ENCODE measurements at regions not wholly inside any gene's neighbourhood (a gene's known extent, or its start where the extent isn't known, plus 50 kb on each side); places are given as distances from the start of the nearest gene placed in this dataset.
"Not testable (repeated sequence)": the region's sequence is repeated elsewhere in the genome, so short reads cannot be mapped to it uniquely, and the experiment has no call there.

DNA sequence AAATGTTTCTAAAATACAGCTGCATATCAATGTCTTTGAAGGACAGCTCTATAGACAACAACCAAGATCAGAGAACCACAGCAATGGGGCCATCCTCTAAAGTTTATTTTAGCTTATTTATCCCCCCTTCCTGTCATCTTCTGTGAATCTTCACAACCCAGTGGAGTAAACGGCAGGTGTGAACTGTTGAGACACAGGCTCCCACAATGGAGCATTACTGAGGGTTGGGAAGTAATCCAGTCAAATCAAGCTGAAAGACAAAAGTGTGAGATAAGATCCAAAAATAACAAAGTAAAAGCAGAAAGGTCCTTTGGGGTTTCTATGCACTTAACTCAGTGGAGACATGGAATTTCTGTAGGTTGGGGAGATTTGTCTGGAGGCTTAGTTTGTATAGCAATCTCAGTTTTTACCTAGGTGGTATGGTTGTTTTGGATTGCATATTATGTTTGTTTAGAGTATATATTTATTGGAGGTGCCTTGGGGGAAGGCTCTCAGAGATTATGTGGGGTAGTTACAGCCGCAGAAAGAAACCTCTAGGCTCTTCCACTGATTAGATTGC is 286.9 kb upstream of the ADGRL2 start:
- no peak for DNase-seq

DNA sequence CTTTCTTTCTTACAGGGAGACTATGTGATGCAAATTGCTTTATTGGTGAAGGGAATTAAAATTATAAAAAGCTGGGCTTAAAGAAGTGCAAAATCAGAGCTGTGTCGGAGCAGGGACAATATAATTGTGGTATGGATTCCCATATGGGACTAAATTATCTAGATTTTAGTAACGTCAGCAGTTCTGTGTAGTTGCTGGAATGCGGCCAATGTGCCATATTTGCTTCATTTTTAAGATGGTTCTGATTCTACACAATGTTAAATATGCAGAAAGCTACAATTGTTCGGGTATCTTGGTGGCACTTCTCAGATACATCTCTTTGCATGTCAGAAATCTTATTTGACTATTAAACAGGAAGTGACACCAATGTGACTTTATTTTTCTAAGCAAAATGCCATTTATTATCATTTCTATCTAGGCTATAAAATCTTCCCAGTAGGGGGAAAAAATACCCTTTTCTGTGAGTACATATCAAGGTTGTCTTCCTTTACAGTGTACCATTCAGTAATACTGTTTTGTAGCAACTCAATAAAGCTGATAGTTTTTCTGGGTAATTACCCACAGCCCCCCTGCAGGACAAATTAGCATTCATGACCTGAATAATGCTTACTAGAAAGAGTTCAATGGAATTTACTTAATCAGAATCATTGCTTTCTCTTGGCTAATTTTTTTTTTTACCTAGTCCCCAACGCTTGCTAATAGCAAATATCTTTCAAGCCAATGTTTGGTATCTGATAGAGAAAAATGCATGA is 288.3 kb upstream of the ADGRL2 start:
- DNase-seq = no peak

DNA sequence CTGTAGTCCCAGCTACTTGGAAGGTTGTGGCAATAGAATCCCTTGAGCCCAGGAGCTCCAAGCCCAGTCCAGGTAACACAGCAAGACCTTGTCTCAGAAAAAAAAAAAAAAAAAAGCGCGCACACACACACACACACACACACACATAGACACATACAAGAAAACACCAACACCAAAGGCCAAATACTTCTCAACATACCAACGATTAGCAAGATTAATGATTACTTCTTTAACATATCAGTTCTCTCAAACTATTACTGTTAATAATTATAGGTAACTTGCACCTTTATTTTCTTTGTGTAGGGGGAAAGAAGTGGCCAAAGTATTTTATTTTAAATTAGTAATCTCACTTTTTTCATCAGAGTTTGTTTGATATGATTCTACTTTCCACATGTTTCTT is 289.5 kb upstream of the ADGRL2 start:
- no peak for DNase-seq

DNA sequence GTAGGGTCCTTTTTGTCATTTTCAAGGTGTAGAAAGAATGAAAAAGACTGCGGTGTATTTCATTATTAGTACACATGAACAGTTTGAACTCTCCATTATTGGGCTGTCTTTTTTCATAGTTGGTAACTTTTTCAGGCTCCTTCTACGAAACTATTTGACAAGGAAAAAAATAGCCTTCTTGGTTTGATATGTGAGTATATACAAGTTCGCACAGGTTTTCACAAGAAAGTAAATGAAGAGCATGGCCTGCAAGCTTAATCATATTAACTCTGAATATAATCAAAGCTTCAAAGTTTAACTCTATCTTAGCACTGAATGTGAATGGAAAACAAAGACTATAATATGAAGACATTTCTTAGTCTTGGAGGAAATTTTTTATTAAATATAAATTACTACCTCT is 290.0 kb upstream of the ADGRL2 start:
- no peak for DNase-seq

DNA sequence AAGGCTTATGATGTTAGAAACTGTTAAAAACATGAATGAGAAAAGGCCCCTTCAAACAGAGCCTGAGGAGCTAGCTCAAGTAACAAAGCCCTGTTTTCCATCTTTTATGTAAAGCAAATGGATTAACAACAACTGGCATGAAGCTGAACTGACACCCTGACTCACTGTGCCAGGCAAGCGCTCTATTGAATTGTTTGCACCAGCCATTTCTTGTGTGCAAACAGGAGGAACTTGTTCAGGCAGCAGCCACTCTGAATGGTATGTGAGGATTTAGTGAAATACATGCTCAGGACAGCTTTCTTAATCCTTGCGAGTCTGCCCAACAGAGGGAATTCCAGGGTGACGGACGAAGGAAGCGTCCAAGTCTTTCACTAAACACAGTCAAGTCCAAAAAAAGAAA is 291.1 kb upstream of the ADGRL2 start:
- DNase-seq = no peak

DNA sequence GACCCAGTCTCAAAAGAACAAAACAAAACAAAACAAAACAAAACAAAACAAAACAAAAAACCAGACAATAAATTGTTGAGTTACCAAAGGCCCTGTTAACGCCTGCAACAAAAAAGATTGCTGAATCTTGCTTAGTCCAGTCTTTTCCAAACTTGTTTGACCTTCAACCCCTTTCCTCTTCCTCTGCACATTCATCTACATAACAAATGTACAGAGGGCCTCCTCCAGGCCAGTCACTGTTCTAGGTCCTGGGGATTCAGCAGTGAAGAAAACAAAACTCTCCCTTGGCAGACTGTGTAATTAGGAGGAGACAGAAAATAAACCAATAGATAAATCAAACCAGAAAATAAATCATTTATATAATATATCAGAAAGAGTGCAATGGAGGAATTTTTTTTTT is 294.0 kb upstream of the ADGRL2 start:
- DNase-seq = no peak

DNA sequence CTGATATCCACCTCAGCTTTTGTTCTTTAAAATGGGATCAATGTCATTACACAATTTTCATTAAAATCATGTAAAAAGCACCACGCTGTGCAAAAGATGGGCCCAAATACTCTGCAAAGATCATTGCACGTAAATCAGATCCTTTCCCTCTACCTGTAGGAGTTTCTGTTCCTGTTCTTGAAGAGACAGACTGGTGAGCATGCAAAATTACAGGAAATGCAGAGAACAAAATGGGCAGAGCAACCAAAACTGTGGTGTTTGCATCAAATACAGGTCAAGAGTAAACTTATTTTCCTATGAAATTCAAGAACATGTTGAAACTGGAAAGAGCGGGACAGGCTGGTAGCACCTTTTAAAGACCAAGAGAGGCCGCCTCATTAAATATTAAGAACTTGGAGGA is 294.9 kb upstream of the ADGRL2 start:
- DNase-seq = no peak

DNA sequence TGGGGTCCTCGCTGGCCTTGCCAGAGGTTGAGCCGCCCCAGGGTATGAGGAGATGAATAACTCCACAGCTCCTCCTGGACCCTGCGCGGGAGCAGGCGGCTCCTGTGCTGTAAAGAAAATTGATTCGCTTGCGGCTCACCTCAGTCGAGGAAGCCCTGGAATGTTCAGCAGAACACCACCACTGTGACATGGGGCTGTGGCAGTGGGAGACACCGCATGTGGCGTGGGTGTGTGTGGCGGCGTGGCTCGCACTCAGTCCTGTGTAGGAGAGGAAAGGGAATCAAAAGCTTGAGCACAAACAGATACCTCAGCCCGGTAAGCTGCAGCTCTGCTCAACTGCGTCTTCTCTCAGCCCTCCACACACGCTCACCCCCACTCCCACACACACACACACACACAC is 295.9 kb upstream of the ADGRL2 start:
- DNase-seq = not testable (repeated sequence)

DNA sequence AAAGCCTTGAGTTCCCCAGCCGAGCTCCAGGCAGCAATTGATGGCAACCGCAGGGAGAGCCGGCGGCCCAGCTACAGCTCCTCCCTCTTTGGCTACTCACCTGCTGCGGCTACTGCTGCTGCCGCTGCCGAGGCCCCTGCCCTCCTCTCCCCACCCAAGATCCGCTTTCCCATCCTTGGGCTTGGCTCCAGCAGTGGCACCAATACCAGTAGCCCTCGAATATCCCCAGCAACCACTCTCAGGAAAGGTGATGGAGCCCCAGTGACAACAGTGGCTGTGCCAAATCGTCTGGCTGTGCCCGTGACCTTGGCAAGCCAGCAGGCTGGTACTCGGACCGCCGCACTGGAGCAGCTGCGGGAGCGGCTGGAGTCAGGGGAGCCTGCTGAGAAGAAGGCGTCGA is 298.0 kb upstream of the ADGRL2 start:
- not testable (repeated sequence) for DNase-seq

DNA sequence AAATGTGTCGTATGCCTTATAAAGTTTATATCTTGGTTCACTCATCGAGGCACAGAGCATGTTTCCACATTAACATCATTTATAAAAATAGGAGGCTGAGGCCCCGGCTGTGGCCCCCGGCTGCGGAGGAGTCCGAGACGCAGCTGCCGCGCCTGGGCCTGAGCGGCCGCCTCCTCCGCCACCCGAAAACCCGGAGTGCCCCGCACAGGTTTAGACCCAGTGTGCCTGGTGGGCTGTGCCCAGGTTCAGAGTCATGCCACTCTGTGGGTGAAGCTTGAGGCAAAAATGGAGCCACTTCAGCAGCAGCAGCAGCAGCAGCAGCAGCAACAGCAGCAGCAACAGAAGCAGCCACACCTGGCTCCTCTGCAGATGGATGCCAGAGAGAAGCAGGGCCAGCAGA is 299.2 kb upstream of the ADGRL2 start:
- DNase-seq = not testable (repeated sequence)

DNA sequence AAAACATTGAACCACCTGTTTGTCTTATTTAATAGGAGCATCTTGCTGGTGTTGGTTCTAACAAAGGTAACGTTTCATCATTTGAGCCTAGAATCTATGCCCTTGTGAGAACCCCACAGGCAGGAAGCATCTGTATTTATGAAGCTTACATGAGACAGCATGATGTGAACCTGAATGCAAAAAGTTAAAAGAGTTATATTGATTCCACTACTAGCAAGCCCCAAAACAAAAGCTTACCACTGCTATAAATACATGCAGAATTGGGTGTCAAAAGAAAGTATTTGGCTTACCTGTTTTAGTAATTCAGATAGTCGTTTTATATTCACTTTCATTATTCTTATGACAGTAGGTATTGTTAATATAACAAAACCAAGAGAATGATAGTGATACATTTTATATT is 301.2 kb upstream of the ADGRL2 start:
- no peak for DNase-seq

DNA sequence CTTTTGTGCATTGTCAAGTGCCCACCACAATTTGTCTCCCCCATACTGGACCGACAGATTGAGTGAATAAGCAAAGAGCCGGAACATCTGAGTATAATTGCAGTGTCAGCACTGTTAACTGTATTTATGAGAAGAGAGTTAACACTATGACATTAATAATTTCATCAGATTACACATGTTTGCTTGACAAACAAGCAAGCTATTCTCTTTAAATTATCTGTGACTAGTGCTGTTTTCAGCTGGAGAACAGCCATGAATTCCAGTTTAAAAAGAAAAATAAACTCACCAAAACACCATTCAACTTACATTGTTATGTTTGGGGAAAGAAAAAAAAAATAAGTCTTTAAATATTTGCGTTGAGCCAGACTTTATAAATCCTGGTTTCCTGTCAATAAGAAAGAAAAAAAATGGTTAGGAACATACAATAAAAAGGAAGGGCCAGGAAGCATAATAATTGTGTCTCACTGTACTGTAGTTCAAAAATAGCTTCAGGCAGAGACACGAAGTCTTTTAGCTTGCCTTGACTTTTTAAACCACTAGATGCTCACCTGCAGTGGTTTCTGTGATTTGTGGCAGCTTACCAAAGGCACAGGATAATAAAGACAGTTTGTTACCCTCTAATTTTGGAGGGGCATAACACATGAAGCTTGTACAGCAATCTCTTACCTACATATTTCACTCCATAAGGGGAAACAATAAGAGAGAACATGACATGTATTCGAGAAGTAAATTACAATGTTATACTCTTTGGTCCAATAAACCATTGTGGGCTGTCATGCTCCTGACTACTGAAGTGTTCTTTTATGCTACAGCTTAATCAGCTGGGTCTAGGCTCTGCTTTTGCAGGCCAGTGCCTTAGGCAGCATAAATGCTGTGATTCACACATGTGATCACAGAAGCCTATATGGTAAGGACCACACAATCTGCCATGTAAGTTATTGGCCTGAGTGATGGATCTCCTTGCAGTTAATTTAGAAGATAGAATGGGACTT is 302.0 kb upstream of the ADGRL2 start:
- no peak for DNase-seq

DNA sequence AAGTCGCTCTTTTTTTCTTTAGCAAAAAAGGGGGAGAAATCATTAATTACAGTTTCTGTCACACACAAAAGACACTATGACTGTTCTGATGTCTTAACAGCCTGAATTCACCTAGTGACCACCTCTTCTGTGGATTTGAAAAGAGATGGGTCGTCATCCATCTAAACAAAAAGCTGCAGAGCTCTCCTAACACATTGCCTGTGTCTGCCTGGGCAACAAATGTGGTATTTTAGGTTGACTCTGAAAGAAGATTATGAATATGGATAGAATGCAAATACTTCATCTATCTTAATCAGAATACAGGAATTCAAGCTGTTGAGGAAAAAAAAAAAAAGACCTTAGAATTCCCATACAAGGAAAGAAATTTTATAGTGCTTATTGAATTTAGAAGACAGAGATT is 304.4 kb upstream of the ADGRL2 start:
- DNase-seq = no peak

DNA sequence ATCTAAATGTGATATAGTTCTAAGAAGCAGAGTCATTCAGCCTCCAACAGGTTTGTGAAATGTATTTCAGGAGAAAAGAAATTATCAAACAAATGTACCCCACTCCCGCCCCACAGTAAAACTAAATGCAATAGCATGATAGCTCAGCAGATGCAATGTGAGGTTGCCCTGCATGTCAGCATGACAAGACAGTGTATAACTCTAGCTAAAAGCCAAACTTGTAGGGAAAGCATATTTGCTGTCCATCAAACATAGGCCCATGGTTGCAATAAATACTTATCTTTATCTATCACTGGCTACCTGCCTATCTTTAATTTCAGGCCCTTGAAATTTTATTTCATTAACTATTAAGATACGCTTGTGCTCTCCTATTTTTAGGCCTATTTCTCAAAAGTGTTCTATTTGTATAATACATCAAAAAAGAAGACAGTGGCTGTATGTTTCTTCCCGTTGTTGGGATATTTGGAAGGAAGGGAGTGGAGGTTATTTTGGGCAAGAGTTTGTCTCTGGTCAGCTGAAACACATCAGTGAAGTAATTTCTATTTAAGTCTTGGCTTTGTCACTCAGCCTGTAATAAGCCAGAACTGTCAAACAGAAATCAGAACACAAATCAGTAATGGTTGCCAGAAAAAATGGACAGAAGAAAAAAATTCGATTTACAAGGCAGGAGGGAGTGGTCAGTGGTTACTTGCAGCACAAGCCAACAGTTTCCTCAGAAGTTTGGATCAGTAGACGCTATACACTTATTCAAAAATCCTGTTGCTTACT is 307.4 kb upstream of the ADGRL2 start:
- no peak for DNase-seq

DNA sequence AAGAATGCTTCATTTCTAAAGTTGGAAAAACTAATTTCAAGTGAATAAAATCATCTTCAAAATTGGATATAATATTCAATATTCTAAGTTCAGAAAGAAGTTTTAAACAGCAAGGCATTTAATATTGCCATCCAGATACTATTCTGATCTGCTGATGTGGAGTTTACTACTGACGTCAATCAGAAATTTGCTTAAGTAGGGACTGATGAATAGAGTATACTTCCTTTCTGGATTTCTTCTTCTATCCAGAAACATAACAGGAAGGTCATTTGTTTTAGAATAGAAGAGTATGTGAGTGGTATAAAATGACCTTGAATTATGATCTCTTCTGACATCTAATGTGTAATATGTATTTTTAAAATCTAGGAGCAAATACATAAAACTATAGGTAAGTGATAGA is 308.1 kb upstream of the ADGRL2 start:
- DNase-seq = no peak

DNA sequence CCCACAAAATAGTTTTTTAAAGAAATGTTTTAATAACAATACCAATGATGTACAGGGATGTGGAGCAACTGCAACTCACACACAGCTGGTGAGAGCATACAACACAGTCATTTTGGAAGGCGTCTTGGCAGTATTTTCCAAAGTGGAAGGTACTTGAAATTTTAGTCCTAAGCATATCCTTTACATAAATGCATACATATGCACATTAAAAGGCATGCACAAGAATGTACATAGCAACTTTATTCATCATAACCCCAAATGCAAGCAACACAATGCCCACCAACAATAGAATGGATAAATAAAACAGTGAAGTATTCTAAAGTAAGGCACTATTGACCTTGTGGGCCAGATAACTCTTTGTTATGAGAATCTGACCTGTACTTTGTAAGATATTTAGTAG is 310.1 kb upstream of the ADGRL2 start:
- DNase-seq = no peak

DNA sequence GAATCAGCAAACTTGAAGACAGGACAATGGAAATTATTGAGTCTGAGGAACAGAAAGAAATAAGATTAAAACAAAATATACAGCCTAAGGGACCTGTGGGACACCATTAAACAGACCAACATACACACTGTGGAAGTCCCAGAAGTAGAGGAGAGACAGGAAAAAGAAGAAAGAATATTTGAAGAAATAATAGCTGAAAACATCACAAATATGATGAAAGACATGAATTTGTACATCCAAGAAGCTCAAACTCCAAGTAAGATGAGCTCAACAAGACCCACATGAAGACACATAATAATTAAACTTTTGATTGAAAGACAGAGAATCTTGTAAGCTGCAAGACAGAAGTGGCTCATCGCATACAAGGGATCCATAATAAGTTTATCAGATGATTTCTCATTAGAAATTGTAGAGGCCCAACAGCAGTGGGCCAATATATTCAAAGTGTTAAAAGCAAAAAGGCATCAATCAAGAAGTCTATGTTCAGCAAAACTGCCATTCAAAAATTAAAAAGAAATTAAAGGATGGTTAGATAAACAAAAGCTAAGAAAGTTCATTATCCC is 311.3 kb upstream of the ADGRL2 start:
- DNase-seq = no peak

DNA sequence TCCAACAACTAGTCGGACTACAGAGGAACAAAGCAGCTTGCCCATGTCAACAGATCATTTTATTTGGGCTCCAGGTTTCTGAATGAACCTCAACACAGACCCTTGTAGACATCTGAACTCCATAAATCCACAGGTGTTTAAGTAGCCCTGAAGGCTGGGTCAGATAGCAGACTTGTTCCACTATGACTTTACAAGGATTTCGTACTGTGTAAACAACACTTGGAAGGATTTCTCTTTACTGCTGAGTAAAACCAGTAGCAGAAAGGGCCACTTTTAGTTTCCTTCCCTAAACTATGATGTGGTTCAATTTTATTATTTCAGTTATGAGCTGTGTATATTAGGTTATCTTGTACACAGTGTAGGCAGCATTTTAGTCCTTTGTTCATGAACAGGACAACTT is 316.4 kb upstream of the ADGRL2 start:
- DNase-seq = no peak

DNA sequence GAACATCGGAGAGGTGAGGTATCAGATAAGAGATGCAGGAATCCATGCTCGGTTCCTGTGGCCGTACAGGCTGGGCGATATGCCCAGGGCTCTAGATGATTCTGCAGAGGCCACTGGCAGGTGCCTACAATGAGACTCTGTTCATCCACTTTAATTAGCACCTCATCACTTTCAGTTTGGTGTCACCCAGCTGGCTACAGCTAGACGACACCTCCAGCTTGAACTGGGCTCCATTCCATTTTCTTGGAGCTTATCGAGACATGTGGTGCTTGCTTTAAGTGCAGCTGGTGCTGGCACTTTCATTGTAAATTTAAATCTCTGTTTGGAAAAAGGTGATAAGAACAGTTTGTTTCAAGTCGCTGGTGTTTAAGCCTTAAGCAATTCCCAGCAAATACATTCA is 322.5 kb upstream of the ADGRL2 start:
- DNase-seq = no peak

DNA sequence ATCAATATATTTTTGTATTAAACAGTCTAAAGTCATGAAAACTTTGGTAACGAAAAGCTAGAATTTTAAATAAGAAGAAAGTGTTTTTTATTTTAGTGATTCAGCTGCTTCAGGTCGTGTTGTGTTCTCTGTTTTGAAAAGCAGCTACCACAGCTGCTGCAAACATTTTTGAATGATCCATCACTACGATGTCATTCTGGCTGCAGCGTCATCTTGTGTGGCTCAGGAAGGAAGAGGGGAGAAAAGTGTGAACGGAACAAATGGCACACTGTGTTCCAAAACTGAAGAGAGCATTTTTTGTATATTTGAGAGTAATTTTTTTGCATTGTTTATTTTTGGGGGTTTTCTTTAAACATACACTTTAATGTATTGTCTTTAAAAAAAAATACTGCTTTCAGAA is 323.0 kb upstream of the ADGRL2 start:
- DNase-seq = no peak

DNA sequence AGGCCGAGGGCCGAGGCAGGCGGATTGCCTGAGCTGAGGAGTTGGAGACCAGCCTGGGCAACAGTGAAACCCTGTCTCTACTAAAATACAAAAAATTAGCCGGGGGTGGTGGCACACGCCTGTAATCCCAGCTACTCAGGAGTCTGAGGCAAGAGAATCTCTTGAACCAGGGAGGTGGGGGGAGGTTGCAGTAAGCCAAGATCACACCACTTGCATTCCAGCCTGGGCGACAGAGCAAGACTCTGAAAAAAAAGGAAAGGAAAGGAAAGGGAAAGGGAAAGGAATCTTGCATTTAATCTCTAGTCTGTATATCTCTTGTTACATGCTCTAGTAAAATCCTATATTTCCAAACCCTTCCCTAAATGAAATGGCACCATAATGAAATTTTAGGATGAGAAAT is 328.3 kb upstream of the ADGRL2 start:
- no peak for DNase-seq

DNA sequence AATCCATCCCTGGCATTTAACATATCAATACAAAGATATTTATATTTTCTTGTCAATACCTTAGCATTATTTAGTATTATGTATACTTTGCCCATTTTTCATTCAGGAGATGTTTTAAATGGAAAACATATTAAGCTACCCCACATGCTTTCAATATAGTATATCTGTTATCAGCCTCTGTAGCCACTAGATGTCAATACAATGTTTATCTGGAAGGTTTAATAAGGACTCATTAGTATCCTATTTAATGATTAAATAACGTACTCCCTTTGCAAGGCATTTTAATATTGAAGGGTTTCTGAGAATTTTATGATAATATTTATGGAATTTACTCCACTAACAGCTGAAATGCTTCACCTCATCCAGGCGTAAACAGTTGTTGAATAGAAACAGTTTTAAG is 329.5 kb upstream of the ADGRL2 start:
- DNase-seq = no peak

DNA sequence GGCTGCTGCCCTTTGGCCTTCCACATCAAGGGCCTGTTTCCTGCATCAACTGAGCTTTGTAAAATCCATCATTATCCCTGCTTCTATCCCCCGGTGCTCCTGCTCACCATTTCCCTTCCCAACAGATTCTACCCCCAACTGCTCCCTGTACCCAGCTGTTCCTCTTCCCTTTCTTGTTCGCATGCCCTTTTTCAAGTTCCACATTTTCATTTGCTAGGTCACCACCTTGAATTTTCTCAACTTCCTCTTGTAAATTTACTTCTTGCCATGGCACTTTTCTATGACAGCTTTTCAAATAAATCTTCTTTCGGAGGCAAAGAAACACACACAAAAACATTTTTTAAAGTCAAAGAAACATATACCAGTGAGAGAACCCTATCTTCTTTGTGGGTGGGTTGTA is 330.5 kb upstream of the ADGRL2 start:
- no peak for DNase-seq
